GM06990 (cell line): ENCODE measurements at regions not wholly inside any gene's neighbourhood (a gene's known extent, or its start where the extent isn't known, plus 50 kb on each side); places are given as distances from the start of the nearest gene placed in this dataset.

Source experiments
- DNase-seq: peaks from one replicate; pipeline ENCODE4 v3.0.0-alpha.2; 2011; ENCODE audit not compliant: insufficient read length; ENCODE audit errors: extremely low read depth
- H3K27me3 ChIP-seq: replicated peaks from 2 replicates; pipeline ENCODE4 v1.6.0; 2011; ENCODE audit warnings: low read length; ENCODE audit not compliant: control insufficient read depth, insufficient read depth
- H3K36me3 ChIP-seq: 2 replicates; pipeline ENCODE4 v1.5.1; 2011; ENCODE audit warnings: low read length; ENCODE audit not compliant: control insufficient read depth, insufficient read depth
- H3K4me3 ChIP-seq: replicated peaks from 2 replicates; pipeline ENCODE4 v1.5.1; 2011; ENCODE audit warnings: low read depth, mild to moderate bottlenecking, control low read depth, low read length
- CTCF ChIP-seq: IDR thresholded peaks from 2 replicates; pipeline ENCODE4 v1.5.1; 2011; ENCODE audit warnings: low read length, control low read depth, mild to moderate bottlenecking, inconsistent platforms; ENCODE audit not compliant: insufficient read depth, poor library complexity, severe bottlenecking

DNA sequence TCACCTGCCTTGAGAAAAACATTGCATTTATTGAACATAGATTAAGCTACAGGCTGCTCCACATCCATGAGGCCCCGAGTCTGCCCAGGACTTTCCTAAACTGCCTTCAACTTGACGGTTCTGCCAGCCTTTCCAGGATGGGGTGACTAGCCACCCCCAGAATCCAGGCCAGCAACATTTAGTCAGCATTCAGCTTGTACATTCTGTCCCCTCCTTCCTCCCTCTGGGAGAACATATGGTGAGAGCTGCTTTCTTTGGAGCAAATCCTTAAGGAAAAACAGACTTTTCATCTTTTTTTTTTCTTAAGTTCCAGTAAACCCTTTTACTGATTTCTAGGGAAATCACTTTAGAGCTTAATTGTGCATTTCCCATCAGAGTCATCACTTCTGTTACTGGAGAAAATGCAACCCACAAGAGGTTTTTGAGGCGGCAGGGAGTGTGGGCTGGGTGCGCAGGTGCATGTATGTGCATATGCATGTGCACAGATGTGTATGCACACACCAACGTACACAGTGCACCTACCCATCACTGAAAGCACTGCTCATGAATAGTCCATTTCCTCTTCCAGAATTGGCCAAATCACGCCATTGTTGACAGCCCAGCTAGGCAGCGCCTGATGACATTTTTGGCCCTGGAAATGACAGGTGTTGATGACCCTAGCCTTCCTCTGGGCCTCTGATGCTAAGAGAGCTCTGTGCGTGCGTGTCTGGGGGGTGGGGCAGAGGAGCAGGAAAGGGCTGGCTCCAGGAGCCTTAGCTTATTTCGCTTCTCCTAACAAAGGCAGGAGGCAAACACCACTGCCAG, 145.6 kb downstream of the HSD17B3 start:
- no peak for DNase-seq
- no peak for TF ChIP-seq CTCF
- Histone ChIP-seq H3K27me3 (no peaks in the 10 kb centered on the region), H3K36me3 (no peaks in the 10 kb centered on the region), H3K4me3 (no peak overlapping the region)

DNA sequence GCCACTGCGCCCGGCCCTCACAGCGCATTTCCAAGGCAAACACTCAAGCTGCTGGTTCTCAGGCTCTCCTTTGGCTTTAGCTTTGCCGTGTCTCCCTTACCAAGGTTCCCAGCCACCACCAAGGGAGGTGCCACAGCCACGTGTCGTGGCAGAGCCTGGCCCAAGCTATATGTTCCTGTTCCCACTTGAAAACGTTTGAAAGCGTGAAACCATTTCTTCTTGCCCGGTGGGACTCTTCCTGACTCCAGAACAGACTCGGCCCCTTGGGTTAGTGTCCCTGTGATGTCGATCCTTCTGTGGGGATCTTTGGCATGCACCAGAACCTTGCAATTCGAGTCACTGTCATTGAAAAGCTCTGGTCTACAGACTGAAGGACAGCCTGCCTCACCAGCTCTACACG, 147.9 kb downstream of the HSD17B3 start:
- Histone ChIP-seq H3K4me3 (no peak overlapping the region), H3K27me3 (no peaks in the 10 kb centered on the region; the same call in 1 of the 2 replicates), H3K36me3 (no peaks in the 10 kb centered on the region)
- DNase-seq, result no peak
- no peak for TF ChIP-seq CTCF

- TF ChIP-seq CTCF, result no peak
- no peak for DNase-seq
- no peaks in the 10 kb centered on the region; the same call in 1 of the 2 replicates for H3K27me3 ChIP-seq
- no peak overlapping the region for H3K4me3 ChIP-seq
- H3K36me3 ChIP-seq, result no peaks in the 10 kb centered on the region
These were observed 149.4 kb downstream of the HSD17B3 start for GRCh38 chr9:96152550-96152949.

GRCh38 chr9:96150324-96151227, 151.4 kb downstream of the HSD17B3 start:
- Histone ChIP-seq H3K4me3 (no peak overlapping the region; the same call in 1 of the 2 replicates), H3K27me3 (no peaks in the 10 kb centered on the region; the same call in 1 of the 2 replicates)
- DNase-seq, result peak; percentile 31

More at GRCh38 chr9:96150324-96151227, 151.4 kb downstream of the HSD17B3 start:
- TF ChIP-seq CTCF, result peak; percentile 28
- no peaks in the 10 kb centered on the region for H3K36me3 ChIP-seq
